ENCODE measurements at regions not wholly inside any gene's neighbourhood (a gene's known extent, or its start where the extent isn't known, plus 50 kb on each side); places are given as distances from the start of the nearest gene placed in this dataset.

- no peak for DNase-seq (ENCODE audit: low spot score)
- H3K27ac ChIP-seq = no peak overlapping the region
- no peak for TF ChIP-seq CTCF (conservative IDR thresholded peaks at IDR 0.05; ENCODE audit: low read depth)
- ChIA-PET POLR2A (ENCODE audit: low non-redundant PET) (no interaction called here), CTCF (no interaction called here)
Observed at GRCh38 chr5:8288334-8288733, 419.4 kb downstream of the MTRR start.

GRCh38 chr5:8288897-8289516 lies 420.1 kb downstream of the MTRR start:
- POLR2A ChIA-PET (ENCODE audit: low non-redundant PET) = no interaction called here
- H3K27ac ChIP-seq = no peak overlapping the region
- TF ChIP-seq CTCF (conservative IDR thresholded peaks at IDR 0.05; ENCODE audit: low read depth) = no peak
- CTCF ChIA-PET = no interaction called here
- DNase-seq (ENCODE audit: low spot score) = no peak

GRCh38 chr5:8289779-8290178 lies 420.8 kb downstream of the MTRR start:
- H3K27ac ChIP-seq = no peak overlapping the region
- no peak for DNase-seq (ENCODE audit: low spot score)
- TF ChIP-seq CTCF (conservative IDR thresholded peaks at IDR 0.05; ENCODE audit: low read depth) = no peak
- POLR2A ChIA-PET (ENCODE audit: low non-redundant PET) = no interaction called here
- CTCF ChIA-PET = no interaction called here

DNA sequence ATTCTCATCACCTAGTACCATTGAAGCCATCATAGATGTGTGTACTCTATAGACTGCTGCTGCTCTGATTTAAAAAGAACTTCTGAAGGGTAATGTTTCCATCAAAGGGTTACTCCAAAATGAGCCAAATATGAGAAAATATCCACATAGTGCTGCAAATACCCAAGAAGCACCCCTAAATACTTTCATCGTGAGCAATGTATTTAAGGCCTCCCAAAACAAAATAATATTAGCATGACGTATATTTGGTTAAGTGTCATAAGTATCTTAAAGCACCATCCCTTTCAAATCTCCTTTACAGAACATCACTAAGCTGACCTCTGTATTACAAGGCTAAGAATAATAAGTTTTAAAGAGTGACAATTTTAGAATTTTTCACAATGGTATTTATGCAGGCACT lies 421.8 kb downstream of the MTRR start:
- H3K27ac ChIP-seq = no peak overlapping the region
- CTCF ChIA-PET = no interaction called here
- TF ChIP-seq CTCF (conservative IDR thresholded peaks at IDR 0.05; ENCODE audit: low read depth) = no peak
- DNase-seq (ENCODE audit: low spot score) = no peak
- POLR2A ChIA-PET (ENCODE audit: low non-redundant PET) = no interaction called here

- no peak for DNase-seq (ENCODE audit: low spot score)
Observed at GRCh38 chr5:8291641-8292040, 422.7 kb downstream of the MTRR start.

GRCh38 chr5:8295141-8295540 lies 426.2 kb downstream of the MTRR start:
- POLR2A ChIA-PET (ENCODE audit: low non-redundant PET) = no interaction called here
- no peak for TF ChIP-seq CTCF (conservative IDR thresholded peaks at IDR 0.05; ENCODE audit: low read depth)

More at GRCh38 chr5:8291641-8292040, 422.7 kb downstream of the MTRR start:
- CTCF ChIA-PET = no interaction called here
- H3K27ac ChIP-seq = no peak overlapping the region
- no peak for TF ChIP-seq CTCF (conservative IDR thresholded peaks at IDR 0.05; ENCODE audit: low read depth)
- POLR2A ChIA-PET (ENCODE audit: low non-redundant PET) = interaction anchor here (0.8 kb wide), 1 partner anchor 401 kb away, joined by 4 read pairs; no protein-coding TSS in a partner anchor

More at GRCh38 chr5:8295141-8295540, 426.2 kb downstream of the MTRR start:
- DNase-seq (ENCODE audit: low spot score) = no peak
- no peak overlapping the region for H3K27ac ChIP-seq
- CTCF ChIA-PET = no interaction called here
